GM23338 (cell line): ENCODE measurements at regions not wholly inside any gene's neighbourhood (a gene's known extent, or its start where the extent isn't known, plus 50 kb on each side); places are given as distances from the start of the nearest gene placed in this dataset.
A peak's percentile ranks its signal among the peaks of the same experiment; 100 is the strongest.

ENCODE experiments used
- ATAC-seq: fragments of 200-7000 bp; cut with Tn5 transposase; 3 replicates; pipeline ENCODE4 v1.9.1; 2020
- DNase-seq: peaks from one replicate; pipeline ENCODE4 v3.0.0-alpha.2; 2015; ENCODE audit warnings: low spot score
- H2AFZ ChIP-seq: fragments of 200-600 bp; sonication (generic); 2 replicates; pipeline ENCODE4 v1.8.0; 2016; ENCODE audit warnings: antibody characterized with exemption, mild to moderate bottlenecking, moderate library complexity
- H3F3A ChIP-seq: fragments of 200-600 bp; sonication (generic); replicated peaks from 2 replicates; pipeline ENCODE4 v1.8.0; 2017; ENCODE audit warnings: antibody characterized with exemption, mixed run types, low read depth
- H3K27ac ChIP-seq: fragments of 200-600 bp; sonication (generic); 2 replicates; pipeline ENCODE4 v1.6.1; 2016; ENCODE audit warnings: low read depth
- H3K27me3 ChIP-seq: fragments of 200-600 bp; sonication (generic); 2 replicates; pipeline ENCODE4 v1.8.0; 2016; ENCODE audit warnings: mild to moderate bottlenecking, mixed run types, moderate library complexity; ENCODE audit not compliant: insufficient read depth
- H3K36me3 ChIP-seq: fragments of 200-600 bp; sonication (generic); 2 replicates; pipeline ENCODE4 v1.8.0; 2016; ENCODE audit warnings: mild to moderate bottlenecking; ENCODE audit not compliant: insufficient read depth
- H3K4me1 ChIP-seq: fragments of 200-600 bp; sonication (generic); 2 replicates; pipeline ENCODE4 v1.8.0; 2016; ENCODE audit warnings: mild to moderate bottlenecking, moderate library complexity; ENCODE audit not compliant: insufficient read depth
- H3K4me2 ChIP-seq: fragments of 200-600 bp; sonication (generic); 2 replicates; pipeline ENCODE4 v1.7.1; 2017; ENCODE audit warnings: mixed run types
- H3K4me3 ChIP-seq: fragments of 200-600 bp; sonication (generic); 2 replicates; pipeline ENCODE4 v1.6.1; 2016; ENCODE audit warnings: mixed run types
- H3K79me2 ChIP-seq: fragments of 200-600 bp; sonication (generic); replicated peaks from 2 replicates; pipeline ENCODE4 v1.8.0; 2017; ENCODE audit warnings: mild to moderate bottlenecking; ENCODE audit not compliant: insufficient read depth
- H3K9me2 ChIP-seq: fragments of 200-600 bp; sonication (generic); 2 replicates; pipeline ENCODE4 v1.8.0; 2017; ENCODE audit not compliant: insufficient read depth
- H4K20me1 ChIP-seq: fragments of 200-600 bp; sonication (generic); replicated peaks from 2 replicates; pipeline ENCODE4 v1.8.0; 2017; ENCODE audit warnings: mild to moderate bottlenecking; ENCODE audit not compliant: insufficient read depth
- H3K27ac Mint-ChIP-seq: 2 replicates; pipeline ENCODE4 v1.8.0; 2020; ENCODE audit warnings: inconsistent platforms, mild to moderate bottlenecking, moderate library complexity, mixed read lengths
- H3K27me3 Mint-ChIP-seq: 3 replicates; pipeline ENCODE4 v1.8.0; 2022; ENCODE audit warnings: low read depth, mild to moderate bottlenecking, moderate library complexity, mixed read lengths, inconsistent platforms; ENCODE audit not compliant: insufficient read depth, poor library complexity
- H3K36me3 Mint-ChIP-seq: 3 replicates; pipeline ENCODE4 v1.8.0; 2021; ENCODE audit warnings: low read depth, mild to moderate bottlenecking, inconsistent platforms, moderate library complexity, mixed read lengths
- H3K4me1 Mint-ChIP-seq: 3 replicates; pipeline ENCODE4 v1.8.0; 2020; ENCODE audit warnings: mild to moderate bottlenecking, inconsistent platforms, mixed read lengths
- H3K4me3 Mint-ChIP-seq: 3 replicates; pipeline ENCODE4 v1.8.0; 2021; ENCODE audit warnings: moderate library complexity, mild to moderate bottlenecking, inconsistent platforms, mixed read lengths
- H3K9me3 Mint-ChIP-seq: 3 replicates; pipeline ENCODE4 v1.8.0; 2020; ENCODE audit warnings: moderate library complexity, mild to moderate bottlenecking, inconsistent platforms, mixed read lengths
- CREB1 ChIP-seq: fragments of 250-450 bp; sonication (Bioruptor Pico); IDR thresholded peaks from 2 replicates; pipeline ENCODE4 v1.5.0; 2020; ENCODE audit warnings: low read depth, mild to moderate bottlenecking, moderate library complexity
- CTCF ChIP-seq, 2 experiments: fragments of 200-600 bp in 1 of 2; sonication (generic) in 1 of 2; conservative IDR thresholded peaks; 2 replicates each; pipeline versions ENCODE4 v1.5.1 to v1.6.1; 2016 to 2017; ENCODE audit warnings: antibody characterized with exemption in 2 of 2, low read depth in 2 of 2, mild to moderate bottlenecking in 2 of 2, moderate library complexity in 1 of 2
- EZH2phosphoT487 ChIP-seq: fragments of 200-600 bp; sonication (generic); IDR thresholded peaks from one replicate; pipeline ENCODE4 v1.8.1; 2018; ENCODE audit warnings: antibody characterized with exemption; ENCODE audit not compliant: unreplicated experiment
- NANOG ChIP-seq: IDR thresholded peaks from 2 replicates; pipeline ENCODE4 v1.6.1; 2016; ENCODE audit warnings: antibody characterized with exemption, borderline replicate concordance
- REST ChIP-seq: IDR thresholded peaks from one replicate; pipeline ENCODE4 v1.6.1; 2018; ENCODE audit warnings: antibody characterized with exemption; ENCODE audit not compliant: unreplicated experiment
- STAT1 ChIP-seq: IDR thresholded peaks from one replicate; pipeline ENCODE4 v1.6.1; 2016; ENCODE audit warnings: antibody characterized with exemption; ENCODE audit not compliant: unreplicated experiment
- ZNF114 ChIP-seq: fragments of 250-450 bp; sonication (Bioruptor Pico); IDR thresholded peaks from 2 replicates; pipeline ENCODE4 v1.5.0; 2020; ENCODE audit warnings: mild to moderate bottlenecking, moderate library complexity
- ZNF331 ChIP-seq: fragments of 250-450 bp; sonication (Bioruptor Pico); IDR thresholded peaks from 2 replicates; pipeline ENCODE4 v1.5.0; 2020; ENCODE audit warnings: low read depth, mild to moderate bottlenecking, moderate library complexity
- ZNF462 ChIP-seq: fragments of 250-450 bp; sonication (Bioruptor Pico); IDR thresholded peaks from 2 replicates; pipeline ENCODE4 v1.5.0; 2020; ENCODE audit warnings: mild to moderate bottlenecking, moderate library complexity
- TF ChIP-seq, protein P1 (sequence below): IDR thresholded peaks from 2 replicates; pipeline ENCODE4 v1.6.1; 2016; ENCODE audit warnings: antibody characterized with exemption

DNA sequence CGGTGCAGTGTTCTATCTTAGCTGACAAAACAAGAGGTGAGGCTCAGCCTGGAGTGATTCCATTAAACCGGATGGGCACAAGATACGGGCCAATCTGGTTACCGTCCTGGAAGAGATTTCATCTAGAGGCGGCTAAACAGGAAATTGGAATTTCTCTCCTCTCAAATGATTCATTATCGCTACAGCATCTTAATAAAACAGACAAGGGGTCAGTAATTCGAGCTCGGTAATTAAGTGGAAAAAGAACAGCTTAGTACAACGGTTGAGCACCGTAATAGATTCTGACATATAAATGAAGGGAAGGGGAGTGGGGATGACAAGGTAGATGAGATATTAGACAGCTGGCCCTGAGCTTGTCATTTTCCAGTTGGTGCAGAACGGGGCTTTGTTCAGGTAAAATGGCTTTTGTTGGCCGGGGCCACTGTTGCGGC lies 137.2 kb downstream of the EDN3 start (continued):
- TF ChIP-seq ZNF462 (no peak), NANOG (no peak), ZNF114 (CRISPR knock-in tag) (no peak)

GRCh38 chr20:59438201-59438600 lies 137.8 kb downstream of the EDN3 start:
- H3K79me2 ChIP-seq: no peaks in the 10 kb centered on the region
- H2AFZ ChIP-seq: no peak overlapping the region
- H3K27ac ChIP-seq: no peak overlapping the region
- H3K36me3 Mint-ChIP-seq: no peaks in the 10 kb centered on the region
- H3K27ac Mint-ChIP-seq: no peak overlapping the region
- H3K9me3 Mint-ChIP-seq: no peaks in the 10 kb centered on the region
- DNase-seq: no peak
- no peaks in the 10 kb centered on the region for H3K9me2 ChIP-seq
- H4K20me1 ChIP-seq: no peaks in the 10 kb centered on the region
- H3K4me1 ChIP-seq: no peaks in the 10 kb centered on the region
- no peaks in the 10 kb centered on the region for H3K27me3 ChIP-seq
- H3K4me3 ChIP-seq: no peak overlapping the region
- H3F3A ChIP-seq: no peaks in the 10 kb centered on the region
- no peak overlapping the region for H3K4me2 ChIP-seq
- no peaks in the 10 kb centered on the region for H3K36me3 ChIP-seq
- peaks cover 9% of the 10 kb centered on the region; the same call in 2 of the 3 replicates for H3K4me1 Mint-ChIP-seq
- H3K27me3 Mint-ChIP-seq: peaks cover 15% of the 10 kb centered on the region
- no peak overlapping the region for H3K4me3 Mint-ChIP-seq
- ATAC-seq: peak; percentile 48; the same call in 2 of the 3 replicates
- TF ChIP-seq CTCF (conservative IDR thresholded peaks at IDR 0.05; ENCODE audit: low read depth in 2 of 2) (no peak), CREB1 (no peak), REST (no peak), STAT1 (no peak), EZH2phosphoT487 (no peak), NANOG (no peak), ZNF331 (CRISPR knock-in tag) (no peak)
- TF ChIP-seq, protein P1, sequence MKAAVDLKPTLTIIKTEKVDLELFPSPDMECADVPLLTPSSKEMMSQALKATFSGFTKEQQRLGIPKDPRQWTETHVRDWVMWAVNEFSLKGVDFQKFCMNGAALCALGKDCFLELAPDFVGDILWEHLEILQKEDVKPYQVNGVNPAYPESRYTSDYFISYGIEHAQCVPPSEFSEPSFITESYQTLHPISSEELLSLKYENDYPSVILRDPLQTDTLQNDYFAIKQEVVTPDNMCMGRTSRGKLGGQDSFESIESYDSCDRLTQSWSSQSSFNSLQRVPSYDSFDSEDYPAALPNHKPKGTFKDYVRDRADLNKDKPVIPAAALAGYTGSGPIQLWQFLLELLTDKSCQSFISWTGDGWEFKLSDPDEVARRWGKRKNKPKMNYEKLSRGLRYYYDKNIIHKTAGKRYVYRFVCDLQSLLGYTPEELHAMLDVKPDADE: no peak
